ENCODE measurements at regions not wholly inside any gene's neighbourhood (a gene's known extent, or its start where the extent isn't known, plus 50 kb on each side); places are given as distances from the start of the nearest gene placed in this dataset.

GRCh38 chr6:165906736-165907135, 243.7 kb upstream of the PDE10A start:
- no peak for DNase-seq

GRCh38 chr6:165905744-165906143, 242.7 kb upstream of the PDE10A start:
- DNase-seq: no peak

- DNase-seq: no peak
Measured at GRCh38 chr6:165900970-165901369, 237.9 kb upstream of the PDE10A start.

- DNase-seq: no peak
Measured at GRCh38 chr6:165899611-165900010, 236.6 kb upstream of the PDE10A start.

- no peak for DNase-seq
Measured at GRCh38 chr6:165895421-165896165, 232.6 kb upstream of the PDE10A start.

GRCh38 chr6:165894171-165894825, 231.3 kb upstream of the PDE10A start:
- DNase-seq: no peak

GRCh38 chr6:165893431-165893830, 230.4 kb upstream of the PDE10A start:
- DNase-seq: no peak

GRCh38 chr6:165891320-165891719, 228.3 kb upstream of the PDE10A start:
- no peak for DNase-seq

- DNase-seq: no peak
Measured at GRCh38 chr6:165890404-165890735, 227.3 kb upstream of the PDE10A start.

- no peak for DNase-seq
Measured at GRCh38 chr6:165889636-165890403, 226.8 kb upstream of the PDE10A start.

- no peak for DNase-seq
Measured at GRCh38 chr6:165886169-165886568, 223.1 kb upstream of the PDE10A start.

GRCh38 chr6:165884813-165885765, 222.0 kb upstream of the PDE10A start:
- DNase-seq: peak; percentile 38

- DNase-seq: no peak
Measured at GRCh38 chr6:165883851-165884640, 221.0 kb upstream of the PDE10A start.

GRCh38 chr6:165881806-165882205, 218.8 kb upstream of the PDE10A start:
- no peak for DNase-seq

- DNase-seq: no peak
Measured at GRCh38 chr6:165880686-165881085, 217.6 kb upstream of the PDE10A start.

GRCh38 chr6:165877773-165878172, 214.7 kb upstream of the PDE10A start:
- DNase-seq: no peak

GRCh38 chr6:165877192-165877591, 214.2 kb upstream of the PDE10A start:
- DNase-seq: no peak

- no peak for DNase-seq
Measured at GRCh38 chr6:165876588-165876987, 213.5 kb upstream of the PDE10A start.

GRCh38 chr6:165875946-165876345, 212.9 kb upstream of the PDE10A start:
- DNase-seq: no peak

GRCh38 chr6:165873976-165874375, 210.9 kb upstream of the PDE10A start:
- DNase-seq: no peak

GRCh38 chr6:165872811-165873210, 209.8 kb upstream of the PDE10A start:
- no peak for DNase-seq

- no peak for DNase-seq
Measured at GRCh38 chr6:165872311-165872710, 209.3 kb upstream of the PDE10A start.

Measured in effector CD4-positive, alpha-beta T cell (primary cell).